Keratinocyte (primary cell): ENCODE measurements at regions not wholly inside any gene's neighbourhood (a gene's known extent, or its start where the extent isn't known, plus 50 kb on each side); places are given as distances from the start of the nearest gene placed in this dataset.

ENCODE experiments used
- DNase-seq: peaks from one replicate; pipeline ENCODE4 v3.0.0-alpha.2; 2011; ENCODE audit warnings: low read depth, missing footprints, low spot score
- FAIRE-seq: peaks from 2 replicates; lab custom pipeline; 2011; peaks lifted over from hg19 to GRCh38; lab: Jason Lieb, UNC
- H2AFZ ChIP-seq: 2 replicates; pipeline ENCODE4 v1.6.0; 2012; ENCODE audit warnings: low read length, control low read depth, inconsistent platforms; ENCODE audit not compliant: control insufficient read depth
- H3K27ac ChIP-seq: 2 replicates; pipeline ENCODE4 v1.5.1; 2011; ENCODE audit warnings: low read length; ENCODE audit not compliant: control insufficient read depth, insufficient read depth
- H3K27me3 ChIP-seq: 3 replicates; pipeline ENCODE4 v1.6.0; 2011; ENCODE audit warnings: low read length; ENCODE audit not compliant: control insufficient read depth, insufficient read depth; ENCODE audit errors: extremely low read depth
- H3K36me3 ChIP-seq, 2 experiments: 2 replicates in 1 of 2; 3 replicates in 1 of 2; pipeline ENCODE4 v1.5.1; 2011; ENCODE audit warnings: low read length in 2 of 2, mild to moderate bottlenecking in 1 of 2; ENCODE audit not compliant: control insufficient read depth in 2 of 2, insufficient read depth in 2 of 2; ENCODE audit errors: extremely low read depth in 1 of 2
- H3K4me1 ChIP-seq: 3 replicates; pipeline ENCODE4 v1.5.1; 2011; ENCODE audit warnings: low read length; ENCODE audit not compliant: control insufficient read depth, insufficient read depth; ENCODE audit errors: extremely low read depth
- H3K4me2 ChIP-seq: 3 replicates; pipeline ENCODE4 v1.6.0; 2011; ENCODE audit warnings: low read depth, low read length; ENCODE audit not compliant: control insufficient read depth, insufficient read depth; ENCODE audit errors: extremely low read depth
- H3K4me3 ChIP-seq, 3 experiments: fragments of 200-600 bp in 1 of 3; sonication (generic) in 1 of 3; 2 replicates in 2 of 3; 3 replicates in 1 of 3; pipeline ENCODE4 v1.5.1; 2011 to 2016; ENCODE audit warnings: low read length in 3 of 3, mild to moderate bottlenecking in 3 of 3, control low read depth in 2 of 3, inconsistent platforms in 1 of 3, low read depth in 1 of 3, mixed read lengths in 1 of 3, mixed run types in 1 of 3, moderate library complexity in 1 of 3; ENCODE audit not compliant: control insufficient read depth in 2 of 3, insufficient read depth in 2 of 3; ENCODE audit errors: extremely low read depth in 1 of 3
- H3K79me2 ChIP-seq: 2 replicates; pipeline ENCODE4 v1.6.0; 2012; ENCODE audit warnings: low read length; ENCODE audit not compliant: control insufficient read depth, insufficient read depth
- H3K9ac ChIP-seq: 3 replicates; pipeline ENCODE4 v1.6.0; 2011; ENCODE audit warnings: low read length; ENCODE audit not compliant: control insufficient read depth, insufficient read depth; ENCODE audit errors: extremely low read depth
- H3K9me1 ChIP-seq: 3 replicates; pipeline ENCODE4 v1.6.0; 2011; ENCODE audit warnings: low read length; ENCODE audit not compliant: control insufficient read depth, insufficient read depth; ENCODE audit errors: extremely low read depth
- H3K9me3 ChIP-seq: 2 replicates; pipeline ENCODE4 v1.5.1; 2012; ENCODE audit warnings: low read depth, low read length; ENCODE audit not compliant: control insufficient read depth
- H4K20me1 ChIP-seq: 3 replicates; pipeline ENCODE4 v1.6.0; 2011; ENCODE audit warnings: low read length; ENCODE audit not compliant: control insufficient read depth, insufficient read depth; ENCODE audit errors: extremely low read depth
- CTCF ChIP-seq, 3 experiments: IDR thresholded peaks in 1 of 3; conservative IDR thresholded peaks in 1 of 3; optimal IDR thresholded peaks in 1 of 3; 2 replicates in 2 of 3; 3 replicates in 1 of 3; pipeline versions ENCODE3 to v1.5.1; 2011; ENCODE audit warnings: low read length in 3 of 3, mild to moderate bottlenecking in 3 of 3, moderate library complexity in 2 of 3, control low read depth in 1 of 3, inconsistent platforms in 1 of 3; ENCODE audit not compliant: insufficient read depth in 2 of 3; ENCODE audit errors: extremely low read depth in 1 of 3
- EZH2 ChIP-seq: IDR thresholded peaks from one replicate; pipeline ENCODE4 v1.6.1; 2012; ENCODE audit warnings: inconsistent platforms, mild to moderate bottlenecking, low read length, moderate library complexity
- dilution Hi-C: fragments of 300-500 bp; cut with MboI; formaldehyde crosslinking; loops from one replicate; pipeline ENCODE4 v1.7.0; 2020; ENCODE audit warnings: low sequenced_read_pairs; ENCODE audit not compliant: extremely low pct_ligation_motif_present

DNA sequence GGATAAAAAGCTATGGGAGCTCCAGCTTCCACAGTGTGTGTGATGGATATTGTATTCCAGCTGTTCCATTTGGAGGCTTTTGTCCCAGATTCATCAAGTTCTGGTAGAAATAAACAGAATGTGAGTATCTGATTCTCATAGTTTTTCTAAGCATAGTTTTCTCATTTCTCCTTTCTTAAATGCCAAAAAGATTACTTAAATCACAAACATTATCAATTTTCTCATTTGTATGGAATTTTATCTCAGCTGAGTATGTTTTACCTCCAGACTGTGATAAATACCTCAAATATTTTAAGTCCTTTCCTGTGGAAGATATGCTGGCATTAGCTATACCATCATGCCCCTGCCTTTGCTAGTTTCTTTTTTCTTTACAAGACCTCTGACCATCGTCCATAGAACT is 767.3 kb downstream of the TFAP2A start:
- FAIRE-seq (no peak), DNase-seq (no peak)
- H3K4me1 ChIP-seq, result no peaks in the 10 kb centered on the region
- H3K27ac ChIP-seq, result no peak overlapping the region
- no peaks in the 10 kb centered on the region for H3K36me3 ChIP-seq
- H3K4me2 ChIP-seq, result no peak overlapping the region
- no peak overlapping the region for H3K9ac ChIP-seq
- H4K20me1 ChIP-seq, result no peaks in the 10 kb centered on the region
- H2AFZ ChIP-seq, result no peak overlapping the region
- dilution Hi-C loops, result no loop called here
- no peaks in the 10 kb centered on the region for H3K9me1 ChIP-seq
- no peaks in the 10 kb centered on the region for H3K9me3 ChIP-seq
- no peak overlapping the region for H3K4me3 ChIP-seq
- no peak for TF ChIP-seq EZH2
- TF ChIP-seq CTCF (optimal IDR thresholded peaks at IDR 0.05 in 1 of 3, IDR thresholded peaks at IDR 0.05 in 1 of 3, conservative IDR thresholded peaks at IDR 0.05 in 1 of 3; ENCODE audit: extremely low read depth in 1 of 3, insufficient read depth in 2 of 3, low read length in 3 of 3), result no peak
- H3K79me2 ChIP-seq, result no peaks in the 10 kb centered on the region
- no peaks in the 10 kb centered on the region for H3K27me3 ChIP-seq

GRCh38 chr6:9647071-9647445 is 767.8 kb downstream of the TFAP2A start:
- Histone ChIP-seq H3K4me1 (no peaks in the 10 kb centered on the region), H3K27ac (no peak overlapping the region), H3K27me3 (no peaks in the 10 kb centered on the region), H2AFZ (no peak overlapping the region), H3K9me1 (no peaks in the 10 kb centered on the region), H4K20me1 (no peaks in the 10 kb centered on the region), H3K9ac (no peak overlapping the region), H3K4me3 (no peak overlapping the region), H3K4me2 (no peak overlapping the region), H3K79me2 (no peaks in the 10 kb centered on the region), H3K36me3 (no peaks in the 10 kb centered on the region), H3K9me3 (no peaks in the 10 kb centered on the region)
- no peak for FAIRE-seq
- TF ChIP-seq EZH2 (no peak), CTCF (optimal IDR thresholded peaks at IDR 0.05 in 1 of 3, IDR thresholded peaks at IDR 0.05 in 1 of 3, conservative IDR thresholded peaks at IDR 0.05 in 1 of 3; ENCODE audit: extremely low read depth in 1 of 3, insufficient read depth in 2 of 3, low read length in 3 of 3) (no peak)
- no peak for DNase-seq
- dilution Hi-C loops, result no loop called here
